ENCODE measurements at regions not wholly inside any gene's neighbourhood (a gene's known extent, or its start where the extent isn't known, plus 50 kb on each side); places are given as distances from the start of the nearest gene placed in this dataset.

DNA sequence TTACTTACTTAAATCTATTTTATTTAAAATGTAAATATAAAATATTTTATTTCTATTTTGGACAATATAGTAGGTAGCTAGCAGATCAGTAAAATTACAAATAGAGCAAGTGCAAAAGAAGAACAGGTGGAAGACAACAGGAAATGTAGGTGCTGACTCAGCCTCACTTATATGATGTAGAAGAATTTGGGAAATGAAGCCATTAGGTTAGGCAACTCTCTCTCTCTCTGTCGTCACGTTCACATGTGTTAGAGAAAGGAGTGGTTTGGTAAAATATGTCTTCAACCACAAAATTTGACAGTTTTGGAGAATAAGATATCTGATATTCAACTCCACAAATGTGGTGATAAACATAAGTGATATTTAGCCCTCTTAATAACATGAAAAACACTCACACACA is 532.5 kb upstream of the KCNMB2 start:
- TF ChIP-seq, protein P1, sequence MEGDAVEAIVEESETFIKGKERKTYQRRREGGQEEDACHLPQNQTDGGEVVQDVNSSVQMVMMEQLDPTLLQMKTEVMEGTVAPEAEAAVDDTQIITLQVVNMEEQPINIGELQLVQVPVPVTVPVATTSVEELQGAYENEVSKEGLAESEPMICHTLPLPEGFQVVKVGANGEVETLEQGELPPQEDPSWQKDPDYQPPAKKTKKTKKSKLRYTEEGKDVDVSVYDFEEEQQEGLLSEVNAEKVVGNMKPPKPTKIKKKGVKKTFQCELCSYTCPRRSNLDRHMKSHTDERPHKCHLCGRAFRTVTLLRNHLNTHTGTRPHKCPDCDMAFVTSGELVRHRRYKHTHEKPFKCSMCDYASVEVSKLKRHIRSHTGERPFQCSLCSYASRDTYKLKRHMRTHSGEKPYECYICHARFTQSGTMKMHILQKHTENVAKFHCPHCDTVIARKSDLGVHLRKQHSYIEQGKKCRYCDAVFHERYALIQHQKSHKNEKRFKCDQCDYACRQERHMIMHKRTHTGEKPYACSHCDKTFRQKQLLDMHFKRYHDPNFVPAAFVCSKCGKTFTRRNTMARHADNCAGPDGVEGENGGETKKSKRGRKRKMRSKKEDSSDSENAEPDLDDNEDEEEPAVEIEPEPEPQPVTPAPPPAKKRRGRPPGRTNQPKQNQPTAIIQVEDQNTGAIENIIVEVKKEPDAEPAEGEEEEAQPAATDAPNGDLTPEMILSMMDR (IDR thresholded peaks at IDR 0.05 in 8 of 11, conservative IDR thresholded peaks at IDR 0.05 in 3 of 11): no peak
- no peak for TF ChIP-seq POLR2A (IDR thresholded peaks at IDR 0.05)

Measured in spleen (tissue), 7 donors.